ENCODE measurements at regions not wholly inside any gene's neighbourhood (a gene's known extent, or its start where the extent isn't known, plus 50 kb on each side); places are given as distances from the start of the nearest gene placed in this dataset.

GRCh38 chr6:54595844-54596243 is 250.7 kb upstream of the FAM83B start:
- TF ChIP-seq POLR2A (IDR thresholded peaks at IDR 0.05; ENCODE audit: low read length): no peak
- TF ChIP-seq GATA1 (IDR thresholded peaks at IDR 0.05; ENCODE audit: low read depth, low read length): no peak
- DNase-seq: no peak

DNA sequence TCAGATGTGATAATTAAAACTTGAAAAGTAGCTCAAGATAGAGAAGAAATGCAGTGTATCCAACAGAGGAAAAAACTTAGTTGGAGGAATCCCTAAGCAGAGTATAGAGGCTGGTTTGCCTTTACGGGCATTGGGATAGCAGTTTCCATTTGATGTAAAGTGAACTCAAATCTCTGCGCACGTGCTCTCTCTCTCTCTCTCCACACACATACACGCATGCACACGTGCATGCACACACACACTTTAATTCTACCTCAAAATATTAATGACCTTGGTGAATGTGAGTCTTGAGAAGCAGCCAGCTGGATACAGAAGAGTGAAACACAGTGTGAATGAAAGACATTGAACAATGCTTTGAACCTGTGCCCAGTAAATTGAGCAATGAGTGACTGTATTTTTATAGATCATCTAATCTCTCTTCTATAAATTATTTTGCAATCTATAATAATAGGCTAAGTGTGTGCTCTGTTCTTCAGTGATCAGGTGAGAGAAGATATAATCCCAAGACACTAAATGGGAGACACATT is 247.7 kb upstream of the FAM83B start:
- TF ChIP-seq POLR2A (IDR thresholded peaks at IDR 0.05; ENCODE audit: low read length) (no peak), GATA1 (IDR thresholded peaks at IDR 0.05; ENCODE audit: low read depth, low read length) (no peak)
- no peak for DNase-seq

GRCh38 chr6:54601600-54602300 is 244.8 kb upstream of the FAM83B start:
- no peak for DNase-seq
- TF ChIP-seq GATA1 (IDR thresholded peaks at IDR 0.05; ENCODE audit: low read depth, low read length) (no peak), POLR2A (IDR thresholded peaks at IDR 0.05; ENCODE audit: low read length) (no peak)

GRCh38 chr6:54602591-54602990 is 244.0 kb upstream of the FAM83B start:
- no peak for DNase-seq
- TF ChIP-seq POLR2A (IDR thresholded peaks at IDR 0.05; ENCODE audit: low read length) (no peak), GATA1 (IDR thresholded peaks at IDR 0.05; ENCODE audit: low read depth, low read length) (no peak)

DNA sequence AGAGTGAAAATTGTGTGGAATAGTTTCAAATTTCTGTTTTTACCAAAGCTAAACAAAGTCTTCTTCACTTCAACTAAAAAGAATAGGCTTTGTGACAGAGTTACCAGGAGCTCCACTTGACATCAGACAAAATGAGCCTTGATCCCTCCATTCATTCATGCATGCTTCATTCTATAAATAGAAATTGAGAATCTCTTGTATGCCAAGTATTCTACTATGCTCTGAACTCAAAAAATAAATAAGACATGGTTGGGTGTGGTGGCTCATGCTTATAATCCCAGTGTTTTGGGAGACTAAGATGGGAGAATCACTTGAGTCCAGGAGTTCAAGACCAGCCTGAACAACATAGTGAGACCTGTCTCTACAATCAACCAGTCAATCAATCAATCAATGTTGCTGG is 236.6 kb upstream of the FAM83B start:
- DNase-seq: no peak
- TF ChIP-seq GATA1 (IDR thresholded peaks at IDR 0.05; ENCODE audit: low read depth, low read length) (no peak), POLR2A (IDR thresholded peaks at IDR 0.05; ENCODE audit: low read length) (no peak)

DNA sequence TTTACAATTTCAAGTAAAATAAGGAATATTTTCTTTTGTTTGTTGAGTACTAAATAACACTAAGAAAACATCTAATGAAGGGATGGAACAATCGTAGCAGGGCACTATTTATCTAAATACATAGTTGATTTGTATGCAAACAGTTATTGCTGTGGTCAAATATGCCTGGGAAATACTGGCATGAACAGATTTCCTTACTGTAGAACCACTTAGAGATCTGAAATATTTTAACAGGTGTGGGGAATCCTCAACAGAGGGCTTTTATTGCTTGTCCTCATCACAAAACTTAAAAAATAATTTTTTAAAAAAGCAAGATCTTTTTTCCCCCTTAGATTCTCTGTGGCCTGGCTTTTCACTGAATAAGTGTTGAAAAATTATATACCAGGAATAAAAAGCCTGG is 233.0 kb upstream of the FAM83B start:
- no peak for TF ChIP-seq GATA1 (IDR thresholded peaks at IDR 0.05; ENCODE audit: low read depth, low read length)
- no peak for TF ChIP-seq POLR2A (IDR thresholded peaks at IDR 0.05; ENCODE audit: low read length)
- no peak for DNase-seq

GRCh38 chr6:54614499-54615195 is 231.9 kb upstream of the FAM83B start:
- TF ChIP-seq GATA1 (IDR thresholded peaks at IDR 0.05; ENCODE audit: low read depth, low read length) (no peak), POLR2A (IDR thresholded peaks at IDR 0.05; ENCODE audit: low read length) (no peak)
- no peak for DNase-seq

DNA sequence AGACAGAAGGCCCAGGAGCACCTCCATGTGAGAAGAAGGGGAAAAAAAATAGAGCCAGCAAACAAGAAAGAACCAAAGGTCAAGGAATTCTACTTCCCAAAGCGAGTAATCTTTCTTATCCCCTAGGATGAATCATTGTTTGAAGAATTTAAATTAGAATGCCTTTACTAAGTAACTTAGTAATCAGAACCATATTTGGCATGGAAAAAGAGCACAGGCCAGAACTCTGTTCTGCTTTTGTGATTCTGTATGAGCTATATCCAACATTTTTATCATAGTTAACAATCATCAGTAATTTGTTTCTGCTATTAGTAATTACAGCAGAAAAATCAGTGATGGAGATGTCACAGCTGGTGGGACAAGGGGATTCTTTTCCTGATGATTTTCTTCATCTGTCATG is 228.8 kb upstream of the FAM83B start:
- TF ChIP-seq POLR2A (IDR thresholded peaks at IDR 0.05; ENCODE audit: low read length) (no peak), GATA1 (IDR thresholded peaks at IDR 0.05; ENCODE audit: low read depth, low read length) (no peak)
- DNase-seq: no peak

DNA sequence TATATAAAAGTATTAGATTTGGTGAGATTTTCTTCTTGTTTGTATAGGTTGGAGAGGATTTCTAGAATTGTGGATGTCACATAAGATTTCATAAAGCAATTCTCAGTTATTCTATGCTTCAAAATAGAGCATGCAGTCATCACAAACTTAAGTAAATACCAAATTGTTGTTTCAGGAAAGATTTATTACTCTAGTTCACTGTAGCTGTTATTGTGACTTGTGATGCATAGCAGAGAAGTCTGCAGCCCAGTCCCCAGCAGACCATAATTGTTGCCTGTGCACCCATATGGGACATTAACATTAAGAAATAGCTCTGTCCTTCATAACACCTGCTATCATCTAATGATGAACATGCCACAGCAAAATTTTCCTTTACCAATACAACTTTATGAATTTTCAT is 228.0 kb upstream of the FAM83B start:
- TF ChIP-seq GATA1 (IDR thresholded peaks at IDR 0.05; ENCODE audit: low read depth, low read length): no peak
- TF ChIP-seq POLR2A (IDR thresholded peaks at IDR 0.05; ENCODE audit: low read length): no peak
- no peak for DNase-seq

DNA sequence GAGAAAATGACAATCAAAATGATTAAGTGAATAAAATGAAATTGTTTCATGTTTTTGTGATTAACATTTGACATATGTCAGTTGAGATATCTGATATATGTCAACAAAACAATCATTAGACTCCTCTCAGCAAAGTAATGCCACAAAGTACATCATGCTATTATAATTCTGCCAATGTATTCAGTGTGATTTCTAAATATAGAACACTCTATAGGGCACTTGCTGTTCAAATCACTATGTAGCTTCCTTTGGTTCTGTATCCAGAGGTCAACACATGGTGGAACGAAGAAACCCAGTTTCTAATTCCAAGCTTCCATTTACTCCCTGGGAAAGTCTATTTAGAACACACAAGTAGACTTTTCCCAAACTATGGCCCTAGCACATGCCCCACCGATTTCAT is 227.5 kb upstream of the FAM83B start:
- DNase-seq: no peak
- TF ChIP-seq POLR2A (IDR thresholded peaks at IDR 0.05; ENCODE audit: low read length): no peak
- TF ChIP-seq GATA1 (IDR thresholded peaks at IDR 0.05; ENCODE audit: low read depth, low read length): no peak

DNA sequence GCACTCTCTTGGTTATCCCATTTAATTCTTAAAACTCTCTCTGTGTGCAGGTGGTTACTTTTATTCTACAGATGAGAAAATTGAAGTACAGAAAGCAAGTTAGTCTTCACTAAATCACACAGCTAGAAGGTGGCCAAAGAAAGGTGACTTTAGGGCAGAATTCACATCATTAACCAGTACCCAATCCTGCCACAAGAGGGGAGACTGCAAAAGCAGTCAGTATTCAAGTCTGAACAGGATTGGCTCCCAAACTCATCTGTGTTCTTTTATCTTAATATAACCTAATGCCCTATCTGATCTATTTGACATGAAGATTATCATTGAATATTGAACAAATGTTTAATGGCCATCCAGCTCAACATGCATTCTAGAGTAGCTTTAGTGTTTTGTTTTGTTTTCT is 225.3 kb upstream of the FAM83B start:
- no peak for DNase-seq
- TF ChIP-seq POLR2A (IDR thresholded peaks at IDR 0.05; ENCODE audit: low read length): no peak
- no peak for TF ChIP-seq GATA1 (IDR thresholded peaks at IDR 0.05; ENCODE audit: low read depth, low read length)

DNA sequence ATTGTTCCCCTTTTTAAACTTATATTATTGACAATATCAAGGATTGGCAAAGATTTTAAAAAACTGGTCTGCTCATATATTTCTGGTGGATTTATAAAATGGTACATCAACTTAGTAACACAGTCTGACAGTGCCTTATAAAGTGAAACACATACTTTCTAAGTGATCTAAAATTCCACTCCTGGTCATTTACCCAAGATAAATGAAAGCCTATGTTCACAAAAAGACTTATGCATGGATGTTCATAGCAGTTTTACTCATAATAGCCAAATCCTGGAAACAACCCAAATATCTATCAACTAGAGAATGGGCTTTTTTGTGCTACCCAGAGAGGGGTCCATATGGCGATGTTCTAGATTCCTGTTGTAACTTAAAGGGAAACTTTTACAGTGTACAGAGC is 222.4 kb upstream of the FAM83B start:
- DNase-seq: no peak
- TF ChIP-seq POLR2A (IDR thresholded peaks at IDR 0.05; ENCODE audit: low read length): no peak
- no peak for TF ChIP-seq GATA1 (IDR thresholded peaks at IDR 0.05; ENCODE audit: low read depth, low read length)

GRCh38 chr6:54624779-54625178 is 221.8 kb upstream of the FAM83B start:
- TF ChIP-seq POLR2A (IDR thresholded peaks at IDR 0.05; ENCODE audit: low read length) (no peak), GATA1 (IDR thresholded peaks at IDR 0.05; ENCODE audit: low read depth, low read length) (no peak)
- DNase-seq: no peak

DNA sequence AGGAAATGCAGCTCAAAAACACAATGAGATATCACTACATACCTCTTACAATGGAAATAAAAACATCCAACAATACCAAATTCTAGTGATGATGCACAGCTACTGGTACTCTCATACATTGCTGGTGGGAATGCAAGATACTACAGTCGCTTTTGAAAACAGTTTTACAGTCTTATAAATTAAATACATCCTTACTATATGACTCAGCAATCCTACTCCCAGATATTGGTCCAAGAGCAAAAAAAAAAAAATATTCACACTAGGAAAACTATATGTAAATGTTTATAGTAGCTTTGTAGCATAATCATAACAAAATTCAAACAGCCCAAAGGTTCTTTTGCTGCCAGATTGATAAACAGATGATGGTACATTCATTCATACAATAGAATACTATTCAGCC is 217.4 kb upstream of the FAM83B start:
- TF ChIP-seq GATA1 (IDR thresholded peaks at IDR 0.05; ENCODE audit: low read depth, low read length): no peak
- TF ChIP-seq POLR2A (IDR thresholded peaks at IDR 0.05; ENCODE audit: low read length): no peak
- DNase-seq: no peak

Measured in erythroblast (primary cell).